GM12878 (cell line): ENCODE measurements at regions not wholly inside any gene's neighbourhood (a gene's known extent, or its start where the extent isn't known, plus 50 kb on each side); places are given as distances from the start of the nearest gene placed in this dataset.

Experiments used
- ATAC-seq: fragments of 200-7000 bp; cut with Tn5 transposase; 3 replicates; pipeline ENCODE4 v1.9.1; 2020; ENCODE audit warnings: mild to moderate bottlenecking, moderate library complexity
- BruUV-seq: library from RNA; stranded (reverse); fragments of 400-500 nt; replicated peaks from 2 replicates; lab custom pipeline; 2021; lab: Mats Ljungman, UMichigan
- CTCF ChIA-PET: fragments of 300-600 bp; sonication (Branson Sonifier 250); formaldehyde crosslinking; extraction: SDS; loops from one replicate; lab custom pipeline; 2021; ENCODE audit warnings: inconsistent platforms; lab: Yijun Ruan, JAX
- POLR2A ChIA-PET: fragments of 350-600 bp; formaldehyde crosslinking; extraction: SDS; loops from one replicate; lab custom pipeline; 2021; ENCODE audit warnings: inconsistent platforms; lab: Charles Lee
- RAD21 ChIA-PET: fragments of 300-600 bp; sonication (Branson Sonifier 250); formaldehyde crosslinking; loops from one replicate; lab custom pipeline; 2023; ENCODE audit warnings: antibody characterized with exemption; ENCODE audit not compliant: unreplicated experiment; lab: Charles Lee
- SMC1A ChIA-PET: fragments of 300-600 bp; sonication (Branson Sonifier 250); formaldehyde crosslinking; loops from one replicate; lab custom pipeline; 2023; ENCODE audit not compliant: unreplicated experiment, uncharacterized antibody; lab: Charles Lee
- DNase-seq: peaks from one replicate; pipeline ENCODE4 v3.0.0-alpha.2; 2011; ENCODE audit warnings: low read depth, low spot score
- FAIRE-seq: peaks from 3 replicates; lab custom pipeline; 2011; peaks lifted over from hg19 to GRCh38; lab: Jason Lieb, UNC
- H2AFZ ChIP-seq: 2 replicates; pipeline ENCODE4 v1.6.0; 2011; ENCODE audit warnings: low read depth, low read length, control low read depth; ENCODE audit not compliant: control insufficient read depth
- H3K27ac ChIP-seq: 2 replicates; pipeline ENCODE4 v1.5.1; 2011; ENCODE audit warnings: control low read depth; ENCODE audit not compliant: control insufficient read depth, insufficient read depth
- H3K27me3 ChIP-seq, 2 experiments: replicated peaks in 1 of 2; 2 replicates each; pipeline versions ENCODE4 v1.6.0 to v1.6.1; 2011; ENCODE audit warnings: low read length in 1 of 2; ENCODE audit not compliant: control insufficient read depth in 2 of 2, insufficient read depth in 2 of 2
- H3K36me3 ChIP-seq, 2 experiments: 2 replicates each; pipeline ENCODE4 v1.5.1; 2011; ENCODE audit warnings: low read length in 1 of 2; ENCODE audit not compliant: control insufficient read depth in 2 of 2, insufficient read depth in 2 of 2
- H3K4me1 ChIP-seq: 2 replicates; pipeline ENCODE4 v1.6.1; 2011; ENCODE audit warnings: mild to moderate bottlenecking, low read length, moderate library complexity, mixed read lengths; ENCODE audit not compliant: control insufficient read depth, insufficient read depth
- H3K4me2 ChIP-seq: 2 replicates; pipeline ENCODE4 v1.6.0; 2011; ENCODE audit warnings: control low read depth; ENCODE audit not compliant: control insufficient read depth, insufficient read depth
- H3K4me3 ChIP-seq: fragments of 200-600 bp; sonication (generic); 2 replicates; pipeline ENCODE4 v1.5.1; 2016
- H3K79me2 ChIP-seq: 2 replicates; pipeline ENCODE4 v1.6.0; 2011; ENCODE audit warnings: low read length; ENCODE audit not compliant: control insufficient read depth, insufficient read depth
- H3K9ac ChIP-seq: 2 replicates; pipeline ENCODE4 v1.8.0; 2011; ENCODE audit warnings: low read length, control low read depth, mixed read lengths; ENCODE audit not compliant: control insufficient read depth, insufficient read depth
- H3K9me3 ChIP-seq: replicated peaks from 3 replicates; pipeline ENCODE4 v1.5.1; 2011; ENCODE audit warnings: mild to moderate bottlenecking, low read length; ENCODE audit not compliant: control insufficient read depth, insufficient read depth
- H4K20me1 ChIP-seq: 2 replicates; pipeline ENCODE4 v1.6.0; 2011; ENCODE audit not compliant: control insufficient read depth, insufficient read depth
- CEBPZ ChIP-seq: fragments of 150-350 bp; IDR thresholded peaks from 2 replicates; pipeline ENCODE4 v1.6.1; 2016; ENCODE audit warnings: low read depth, low read length
- CHD2 ChIP-seq: IDR thresholded peaks from 2 replicates; pipeline ENCODE4 v1.6.1; 2011; ENCODE audit warnings: low read depth, low read length, improper control_type of control experiment, borderline replicate concordance
- E2F4 ChIP-seq: IDR thresholded peaks from 2 replicates; pipeline ENCODE4 v1.6.1; 2012; ENCODE audit warnings: low read depth, low read length, improper control_type of control experiment
- MTA2 ChIP-seq: fragments of 450-650 bp; IDR thresholded peaks from 2 replicates; pipeline ENCODE4 v1.6.1; 2016; ENCODE audit warnings: low read depth, mild to moderate bottlenecking, moderate library complexity
- NFIC ChIP-seq: IDR thresholded peaks from 2 replicates; pipeline ENCODE4 v1.6.1; 2012; ENCODE audit warnings: low read depth, mild to moderate bottlenecking, inconsistent platforms, low read length, moderate library complexity
- NFXL1 ChIP-seq: fragments of 450-650 bp; IDR thresholded peaks from 2 replicates; pipeline ENCODE4 v1.6.1; 2017; ENCODE audit warnings: antibody characterized with exemption, mild to moderate bottlenecking, borderline replicate concordance
- POU2F2 ChIP-seq: IDR thresholded peaks from 3 replicates; pipeline ENCODE4 v1.6.1; 2011; ENCODE audit warnings: low read depth, mild to moderate bottlenecking, low read length, borderline replicate concordance
- USF1 ChIP-seq: IDR thresholded peaks from 2 replicates; pipeline ENCODE4 v1.6.1; 2011; ENCODE audit warnings: borderline replicate concordance, low read depth, mild to moderate bottlenecking, moderate library complexity, mixed read lengths, low read length; ENCODE audit not compliant: insufficient read depth; ENCODE audit errors: extremely low read length
- ZBTB40 ChIP-seq: fragments of 450-650 bp; IDR thresholded peaks from 2 replicates; pipeline ENCODE4 v1.6.1; 2016; ENCODE audit warnings: mild to moderate bottlenecking, moderate library complexity, borderline replicate concordance
- ZNF384 ChIP-seq: IDR thresholded peaks from 2 replicates; pipeline ENCODE4 v1.6.1; 2012; ENCODE audit warnings: low read depth, mild to moderate bottlenecking, low read length, improper control_type of control experiment, borderline replicate concordance
- WGBS: methylation state at CpG from one replicate; pipeline ENCODE4 v1.1.6; 2016; ENCODE audit warnings: low lambda C conversion rate; ENCODE audit not compliant: insufficient replicate concordance, insufficient coverage; ENCODE audit errors: missing lambda C conversion rate; 5-methylcytosine and 5-hydroxymethylcytosine counted together
- in situ Hi-C: fragments of 300-500 bp; cut with MboI; formaldehyde crosslinking; loops from 9 replicates; pipeline ENCODE4 v1.14.3; 2018; ENCODE audit warnings: mixed read lengths
- intact Hi-C: fragments of 100-400 bp; cut with micrococcal nuclease; formaldehyde crosslinking; loops from one replicate; pipeline ENCODE4 v1.14.2; 2022; ENCODE audit not compliant: unreplicated experiment

GRCh38 chr15:95948411-95948810, 382.1 kb upstream of the NR2F2 start:
- H3K27me3 ChIP-seq, result no peaks in the 10 kb centered on the region
- no peak overlapping the region for H3K27ac ChIP-seq
- ATAC-seq (no peak), DNase-seq (no peak), FAIRE-seq (no peak)
- ChIA-PET RAD21 (interaction anchor here (0.9 to 1.0 kb wide), 3 partner anchors 25 to 662 kb away, joined by 3 read pairs; no protein-coding TSS in a partner anchor), POLR2A (interaction anchor here (1.4 kb wide), 1 partner anchor 21 kb away, joined by 3 read pairs; no protein-coding TSS in a partner anchor), SMC1A (interaction anchor here (1.1 to 1.5 kb wide), 3 partner anchors 10 to 88 kb away, joined by 3 to 6 read pairs (median 3); no protein-coding TSS in a partner anchor), CTCF (interaction anchor here (1.2 to 1.5 kb wide), 3 partner anchors 26 to 379 kb away, joined by 3 read pairs; no protein-coding TSS in a partner anchor)
- WGBS, result 88% methylated on average over 8 of the region's 8 CpGs
- H3K4me2 ChIP-seq, result no peak overlapping the region
- peaks cover 3% of the 10 kb centered on the region; the same call in 2 of the 3 replicates for H3K9me3 ChIP-seq
- no TSS peak for BruUV-seq
- H3K79me2 ChIP-seq, result no peaks in the 10 kb centered on the region
- H3K9ac ChIP-seq, result no peak overlapping the region
- no peak overlapping the region for H3K4me3 ChIP-seq
- H2AFZ ChIP-seq, result no peak overlapping the region
- in situ Hi-C loops (no loop called here), intact Hi-C loops (no loop called here)
- no peaks in the 10 kb centered on the region for H3K4me1 ChIP-seq
- no peak for TF ChIP-seq E2F4
- no peak for TF ChIP-seq NFXL1
- TF ChIP-seq USF1, result no peak
- TF ChIP-seq ZBTB40, result no peak
- TF ChIP-seq NFIC, result no peak
- no peak for TF ChIP-seq CEBPZ
- no peak for TF ChIP-seq MTA2
- no peak for TF ChIP-seq CHD2
- no peak for TF ChIP-seq ZNF384
- no peak for TF ChIP-seq POU2F2
- H4K20me1 ChIP-seq, result no peaks in the 10 kb centered on the region
- no peaks in the 10 kb centered on the region for H3K36me3 ChIP-seq
